SIG-M5 (cell line): ENCODE measurements at regions not wholly inside any gene's neighbourhood (a gene's known extent, or its start where the extent isn't known, plus 50 kb on each side); places are given as distances from the start of the nearest gene placed in this dataset.
"Not testable (repeated sequence)": the region's sequence is repeated elsewhere in the genome, so short reads cannot be mapped to it uniquely, and the experiment has no call there.

Experiments used
- DNase-seq: peaks from one replicate; lab custom pipeline; 2025; lab: John Stamatoyannopoulos, UW

DNA sequence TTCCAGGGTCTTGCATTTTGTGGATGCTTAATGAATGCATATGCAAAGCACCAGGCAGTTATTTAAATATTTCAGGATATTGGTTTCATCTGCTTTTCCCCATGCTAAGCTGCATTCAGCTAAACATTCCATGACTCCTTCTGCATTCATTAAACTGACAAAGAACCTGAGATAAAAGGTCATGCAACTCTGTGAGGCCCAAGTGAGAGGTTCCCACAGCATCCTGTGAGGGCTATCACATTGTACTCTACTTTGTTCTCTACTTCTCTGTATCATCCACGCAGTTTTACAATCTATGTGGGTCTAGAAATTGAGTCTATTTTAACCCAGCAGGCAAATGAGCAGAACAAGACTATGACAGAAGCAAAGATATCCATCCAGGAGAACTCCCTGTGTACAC lies 86.4 kb upstream of the PRSS16 start:
- no peak for DNase-seq

DNA sequence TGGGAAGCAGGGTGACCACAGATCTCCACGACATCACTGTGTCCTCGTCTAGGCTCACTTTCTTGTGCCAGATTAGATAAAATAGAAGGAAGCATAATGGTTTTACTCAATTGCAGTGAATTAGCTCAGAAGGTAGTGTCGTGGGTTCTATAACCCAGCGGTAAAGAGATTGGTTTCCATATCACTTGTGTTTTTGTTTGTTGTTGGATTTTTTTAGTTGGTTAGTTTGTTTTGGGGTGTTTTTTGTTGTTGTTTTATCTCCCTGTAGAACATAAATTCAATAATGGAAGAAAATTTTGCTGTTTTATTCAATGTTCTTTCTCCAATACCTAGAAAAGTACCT lies 85.9 kb upstream of the PRSS16 start:
- DNase-seq = no peak

DNA sequence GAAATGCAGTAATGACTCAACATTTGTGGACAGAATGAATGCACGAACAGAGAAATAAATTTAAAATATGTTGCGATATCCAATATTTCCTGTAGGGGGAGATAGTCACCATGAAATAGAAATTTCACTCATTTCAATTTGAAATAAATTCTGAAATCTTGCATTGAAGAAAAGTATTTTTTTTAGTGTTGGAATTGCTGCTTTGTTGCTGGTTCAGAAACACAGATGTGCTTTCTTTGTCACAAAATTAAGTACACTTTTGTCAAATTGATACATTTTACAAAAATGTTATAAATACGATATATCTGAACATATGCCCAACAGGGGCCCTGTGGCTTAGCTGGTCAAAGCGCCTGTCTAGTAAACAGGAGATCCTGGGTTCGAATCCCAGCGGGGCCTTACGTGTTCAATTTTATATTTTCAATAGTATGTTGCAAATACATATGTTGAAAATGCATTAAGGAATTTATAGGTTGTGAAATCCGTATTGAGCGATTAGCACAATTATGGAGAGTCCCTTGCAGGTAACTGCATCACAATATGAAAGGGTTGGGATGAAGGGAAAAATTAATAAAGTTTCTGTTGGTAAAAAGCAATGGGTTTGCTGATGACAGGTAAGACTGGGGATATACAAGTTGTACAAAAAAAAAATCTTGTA lies 85.4 kb upstream of the PRSS16 start:
- DNase-seq = no peak

DNA sequence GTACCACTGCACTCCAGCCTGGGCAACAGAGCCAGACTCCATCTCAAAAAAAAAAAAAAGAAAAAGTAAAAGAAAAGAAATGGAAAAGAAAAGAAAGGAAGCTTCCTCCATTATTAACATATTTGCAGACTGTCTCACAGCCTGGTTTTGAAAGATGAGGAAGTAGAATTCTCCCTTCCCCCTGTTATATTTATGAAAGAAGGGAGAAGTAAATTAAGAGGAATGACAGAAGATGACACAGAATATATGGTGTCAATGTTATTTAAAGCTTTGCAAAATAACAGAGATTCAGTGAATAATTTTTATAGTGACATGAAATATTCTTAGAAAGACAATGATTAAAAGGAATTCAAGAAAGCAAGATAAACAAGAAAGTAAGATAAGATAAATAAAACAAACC lies 83.7 kb upstream of the PRSS16 start:
- no peak for DNase-seq

DNA sequence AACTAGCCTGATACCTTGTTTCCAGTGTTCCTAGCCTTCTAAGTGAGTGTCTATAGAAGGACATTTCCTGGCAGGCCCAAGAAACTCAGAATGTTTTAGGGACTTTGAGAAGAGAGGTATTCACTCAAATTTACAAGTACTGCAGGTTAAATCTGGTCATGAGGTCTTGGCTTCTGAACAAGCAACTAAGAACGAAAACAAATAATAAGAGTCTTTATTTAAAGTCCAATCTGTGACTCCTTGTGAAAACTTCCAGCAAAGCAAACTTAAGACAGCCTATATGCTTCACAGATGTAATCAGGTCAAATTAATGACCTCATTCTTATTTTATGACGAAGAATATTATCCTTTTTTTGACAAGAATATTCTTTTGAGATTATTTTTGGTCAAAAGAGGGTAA lies 79.4 kb upstream of the PRSS16 start:
- no peak for DNase-seq

DNA sequence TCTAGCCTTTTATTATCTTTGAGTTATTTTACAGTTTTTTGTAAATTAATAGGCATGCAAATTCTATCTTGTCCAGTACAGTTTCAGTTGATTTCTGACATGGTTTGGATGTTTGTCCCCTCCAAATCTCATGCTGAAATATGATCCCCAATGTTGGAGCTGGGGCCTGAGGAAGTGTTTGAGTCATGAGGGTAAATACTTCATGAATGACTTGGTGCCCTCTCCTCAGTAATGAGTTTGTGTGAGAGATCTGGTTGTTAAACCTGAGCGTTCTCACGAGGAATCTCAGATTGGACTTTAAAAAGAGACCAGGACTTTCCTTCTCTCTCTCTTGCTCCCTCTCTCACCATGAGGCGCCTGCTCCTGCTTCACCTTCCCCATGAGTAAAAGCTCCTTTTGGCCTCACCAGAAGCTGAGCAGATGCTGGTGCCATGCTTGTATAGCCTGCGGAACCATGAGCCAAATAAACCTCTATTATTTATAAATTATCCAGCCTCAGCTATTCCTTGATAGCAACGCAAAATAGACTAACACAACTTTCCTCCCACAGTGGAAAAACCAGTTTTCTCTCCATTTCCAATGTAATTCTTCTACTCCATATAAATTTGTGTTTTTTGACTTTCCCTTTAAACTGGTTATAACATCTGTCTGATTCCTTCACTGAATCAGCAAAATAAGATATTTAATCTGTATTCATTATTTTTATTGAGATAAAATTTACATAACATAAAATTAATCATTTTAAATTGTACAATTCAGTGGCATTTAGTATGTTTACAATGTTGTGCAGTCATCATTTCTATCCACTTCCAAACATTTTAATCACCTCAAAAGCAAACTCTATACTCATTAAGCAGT lies 78.7 kb upstream of the PRSS16 start:
- no peak for DNase-seq

DNA sequence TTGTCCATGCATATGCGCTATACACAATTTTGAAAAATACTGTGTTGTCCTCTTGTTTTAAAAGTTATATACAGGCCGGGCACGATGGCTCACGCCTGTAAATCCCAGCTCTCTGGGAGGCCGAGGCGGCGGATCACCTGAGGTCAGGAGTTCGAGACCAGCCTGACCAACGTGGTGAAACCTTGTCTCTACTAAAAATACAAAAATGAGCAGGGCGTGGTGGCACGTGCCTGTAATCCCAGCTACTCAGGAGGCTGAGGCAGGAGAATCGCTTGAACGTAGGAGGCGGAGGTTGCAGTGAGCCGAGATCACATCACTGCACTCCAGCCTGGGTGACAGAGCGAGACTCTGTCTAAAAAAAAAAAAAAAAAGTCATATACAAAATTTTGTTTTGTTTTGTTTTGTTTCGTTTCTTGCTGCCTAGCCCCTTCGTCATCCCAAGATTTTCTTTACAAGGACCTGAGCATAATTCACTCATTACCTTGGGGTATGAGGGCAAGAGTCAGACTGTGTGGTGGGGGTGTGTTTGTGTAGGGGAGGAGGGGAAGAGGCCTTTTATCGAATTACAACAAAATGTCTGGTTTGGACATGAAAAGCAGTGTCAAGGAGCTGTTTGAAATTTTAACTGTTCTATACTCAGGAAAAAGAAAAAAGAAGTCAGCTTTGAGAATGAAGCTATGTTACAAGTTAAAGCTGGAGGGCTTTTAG lies 74.8 kb upstream of the PRSS16 start:
- not testable (repeated sequence) for DNase-seq

DNA sequence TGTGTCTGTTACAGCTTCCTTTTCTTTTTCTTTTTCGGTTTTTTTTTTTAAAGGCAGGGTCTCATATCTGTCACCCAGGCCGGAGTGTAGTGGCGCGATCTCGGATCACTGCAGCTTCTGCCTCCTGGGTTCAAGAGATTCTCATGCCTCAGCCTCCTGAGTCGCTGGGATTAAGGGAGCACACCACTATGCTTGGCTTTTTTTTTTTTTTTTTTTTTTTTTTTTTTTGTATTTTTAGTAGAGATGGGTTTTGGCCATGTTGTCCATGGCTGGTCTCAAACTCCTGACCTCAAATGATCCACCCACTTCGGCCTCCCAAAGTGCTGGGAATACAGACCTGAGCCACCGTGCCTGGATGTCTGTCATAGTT lies 74.3 kb upstream of the PRSS16 start:
- DNase-seq = not testable (repeated sequence)

DNA sequence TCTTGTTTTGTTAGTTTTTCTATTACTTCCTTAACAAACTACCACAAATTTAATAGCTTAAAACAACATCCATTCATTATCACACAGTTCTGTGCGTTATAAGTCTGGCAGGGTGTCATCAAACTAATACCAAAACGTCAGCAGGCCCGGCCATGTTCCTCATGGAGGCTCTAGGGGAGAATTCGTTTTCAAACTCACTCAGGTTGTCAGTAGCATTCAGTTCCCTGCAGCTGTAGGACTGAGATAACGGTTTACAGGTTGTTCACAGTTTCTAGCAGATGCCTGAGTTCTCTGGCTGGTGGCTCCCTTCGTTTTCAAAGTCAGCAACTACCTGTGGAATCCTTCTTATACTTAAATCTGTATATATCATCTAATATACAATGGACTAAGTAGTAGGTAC lies 72.5 kb upstream of the PRSS16 start:
- DNase-seq = no peak

DNA sequence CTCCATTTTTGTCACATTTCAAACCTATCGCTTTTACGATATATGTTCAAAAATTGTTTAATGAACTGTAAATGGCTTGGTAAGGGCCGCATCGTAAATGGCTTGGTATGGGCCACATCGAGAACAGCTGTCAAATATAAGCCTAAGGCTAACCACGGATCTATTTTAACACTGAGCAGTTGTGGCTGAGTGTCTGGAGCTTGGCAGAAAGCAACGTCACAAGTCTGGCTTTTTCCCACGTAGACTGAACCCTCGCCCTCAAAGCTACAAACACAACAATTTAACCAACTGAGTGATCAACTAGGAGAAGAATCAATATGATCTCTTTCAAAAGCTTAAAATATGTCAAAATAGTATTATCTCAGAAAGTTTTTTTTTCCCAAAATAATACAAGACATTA lies 71.4 kb upstream of the PRSS16 start:
- DNase-seq = no peak

DNA sequence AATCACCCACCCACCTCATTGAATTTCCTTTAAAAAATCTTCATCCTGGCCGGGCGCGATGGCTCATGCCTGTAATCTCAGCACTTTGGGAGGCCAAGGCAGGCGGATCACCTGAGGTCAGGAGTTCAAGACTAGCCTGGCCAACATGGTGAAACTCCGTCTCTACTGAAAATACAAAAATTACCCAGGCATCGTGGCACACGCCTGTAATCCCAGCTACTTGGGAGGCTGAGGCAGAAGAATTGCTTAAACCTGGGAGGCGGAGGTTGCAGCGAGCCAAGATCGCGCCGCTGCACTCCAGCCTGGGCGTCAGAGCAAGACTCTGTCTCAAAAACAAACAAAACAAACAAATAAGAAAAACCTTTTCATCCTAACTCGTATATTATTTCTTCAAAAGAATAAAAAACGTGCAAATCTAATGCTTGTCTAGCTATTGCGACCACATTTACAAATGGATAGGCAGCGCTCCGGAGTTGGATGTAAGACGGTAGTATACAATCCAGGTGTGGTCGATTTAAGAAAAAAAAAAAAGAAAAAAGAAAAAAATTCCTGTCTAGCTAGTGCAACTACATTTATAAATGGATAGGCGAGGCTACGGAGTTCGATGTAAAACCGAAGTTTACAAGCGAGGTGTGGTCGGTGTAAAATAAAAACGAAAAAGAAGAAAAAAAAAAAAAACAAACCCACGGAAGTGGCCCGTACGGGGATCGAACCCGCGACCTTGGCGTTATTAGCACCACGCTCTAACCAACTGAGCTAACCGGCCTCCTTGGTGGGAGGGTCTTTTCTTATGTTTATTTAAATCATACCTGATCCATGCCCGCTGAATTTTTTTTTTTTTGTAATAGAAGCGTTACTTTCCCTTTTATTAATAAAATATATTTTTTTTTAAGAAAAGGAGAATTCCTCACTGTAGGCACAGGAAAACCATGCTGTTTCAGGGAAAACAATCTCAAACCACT lies 70.7 kb upstream of the PRSS16 start:
- DNase-seq = no peak

DNA sequence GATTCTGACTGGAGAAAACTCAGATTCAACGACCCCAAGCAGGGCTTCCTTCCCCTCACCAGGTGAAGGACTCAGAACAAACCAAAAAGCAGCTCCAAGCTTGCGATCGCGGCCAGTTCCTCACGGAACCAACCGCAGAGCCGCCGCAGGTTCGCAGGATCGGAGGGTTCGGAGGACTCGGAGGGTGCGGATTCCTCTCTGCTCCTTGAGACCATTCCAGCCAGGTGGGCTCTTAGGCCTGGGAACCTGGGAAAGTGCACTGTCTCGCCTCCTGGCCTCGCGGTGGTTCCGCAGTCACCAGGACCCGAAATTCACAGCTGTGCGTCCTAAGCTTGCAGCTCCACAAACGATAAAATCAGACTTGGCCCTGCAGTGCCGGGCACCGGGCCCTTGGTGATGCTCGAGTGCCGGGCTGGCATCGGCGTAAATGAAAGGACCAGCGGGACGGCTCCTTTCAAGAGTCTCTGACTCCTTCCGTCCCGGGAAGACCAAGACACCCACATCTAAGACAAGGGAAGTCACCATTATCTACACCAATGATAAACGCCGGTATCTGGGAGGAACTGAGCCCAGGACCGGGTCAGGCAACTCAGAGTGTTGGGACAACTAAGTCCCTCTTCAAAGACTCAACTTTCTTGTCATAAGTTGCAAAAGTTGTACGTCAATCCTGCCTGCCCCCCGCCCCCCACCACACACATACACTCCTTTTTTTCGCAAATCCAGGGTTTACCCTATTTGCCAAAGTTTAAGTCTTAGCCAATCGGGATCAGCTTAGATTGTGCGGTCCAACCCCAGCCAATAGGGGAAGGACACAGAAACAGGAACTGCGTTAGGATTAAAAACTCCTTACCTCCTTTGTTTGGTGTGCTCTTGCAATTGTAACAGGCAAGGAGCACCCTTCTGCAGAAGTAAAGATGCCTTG lies 69.8 kb upstream of the PRSS16 start:
- DNase-seq = peak; percentile 34

DNA sequence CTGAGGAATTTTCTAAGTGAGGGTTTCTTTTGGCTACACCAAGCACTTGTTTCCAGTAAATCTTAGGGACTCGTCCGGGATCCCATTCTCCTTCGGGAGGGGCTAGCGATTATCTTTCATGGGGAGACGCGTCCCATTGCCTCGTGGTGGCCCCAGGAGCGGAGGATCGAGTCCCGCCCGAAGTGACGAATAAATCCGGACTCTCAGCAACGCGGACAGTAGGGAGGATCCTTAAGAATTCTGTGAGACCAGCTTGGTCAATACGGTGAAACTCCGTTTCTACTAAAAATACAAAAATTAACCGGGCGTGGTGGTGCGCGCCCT lies 69.1 kb upstream of the PRSS16 start:
- DNase-seq = no peak

DNA sequence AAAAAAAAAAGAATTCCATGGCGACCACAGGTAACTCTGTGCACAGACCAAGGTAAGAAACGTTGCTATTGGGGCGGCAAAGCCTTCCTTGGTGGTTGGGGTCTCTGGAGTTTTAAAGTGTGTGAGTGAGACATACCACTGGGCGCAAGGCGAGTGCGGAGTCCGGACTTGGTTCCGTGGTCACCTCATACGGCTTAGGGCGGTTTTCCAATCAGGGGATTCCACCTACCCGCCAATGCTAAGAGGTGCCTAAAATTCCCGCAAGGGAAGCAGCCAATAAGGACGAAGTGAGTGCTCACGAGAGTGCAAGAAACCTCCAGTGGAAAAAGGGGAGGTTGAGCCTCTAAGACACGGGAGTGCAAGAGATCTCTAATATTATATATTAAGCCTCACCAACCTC lies 68.6 kb upstream of the PRSS16 start:
- DNase-seq = no peak

DNA sequence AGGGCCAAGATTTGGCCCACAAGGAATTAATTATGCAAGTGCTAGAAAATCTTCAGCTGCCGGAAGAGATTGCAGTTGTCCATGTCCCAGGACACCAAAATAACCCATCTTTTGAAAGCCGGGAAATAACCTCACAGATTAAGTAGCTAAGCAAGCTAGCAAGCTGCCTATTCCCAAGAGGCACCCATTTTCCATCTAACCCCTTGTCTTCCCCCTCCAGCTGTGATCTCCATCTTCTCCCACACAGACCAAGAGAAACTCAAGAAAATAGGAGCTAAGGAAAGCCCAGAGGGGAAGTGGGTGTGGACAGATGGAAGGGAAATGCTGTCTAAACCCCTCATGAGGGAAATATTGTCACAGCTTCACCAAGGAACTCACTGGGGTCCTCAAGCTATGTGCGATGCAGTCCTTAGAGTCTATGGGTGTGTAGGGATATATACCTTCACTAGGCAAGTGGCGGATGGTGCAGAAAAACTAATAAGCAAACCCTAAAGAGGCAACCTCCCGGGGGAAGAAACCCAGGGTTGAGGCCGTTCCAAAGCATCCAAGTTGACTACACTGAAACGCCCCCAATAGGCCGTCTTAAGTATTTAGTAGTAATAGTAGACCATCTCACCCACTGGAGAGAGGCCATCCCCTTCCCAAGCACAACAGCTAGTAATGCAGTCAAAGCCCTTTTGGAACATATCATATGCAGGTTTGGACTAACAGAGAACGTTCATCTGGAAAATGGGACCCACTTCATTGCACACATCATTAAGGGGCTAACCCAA lies 64.3 kb upstream of the PRSS16 start:
- DNase-seq = no peak

DNA sequence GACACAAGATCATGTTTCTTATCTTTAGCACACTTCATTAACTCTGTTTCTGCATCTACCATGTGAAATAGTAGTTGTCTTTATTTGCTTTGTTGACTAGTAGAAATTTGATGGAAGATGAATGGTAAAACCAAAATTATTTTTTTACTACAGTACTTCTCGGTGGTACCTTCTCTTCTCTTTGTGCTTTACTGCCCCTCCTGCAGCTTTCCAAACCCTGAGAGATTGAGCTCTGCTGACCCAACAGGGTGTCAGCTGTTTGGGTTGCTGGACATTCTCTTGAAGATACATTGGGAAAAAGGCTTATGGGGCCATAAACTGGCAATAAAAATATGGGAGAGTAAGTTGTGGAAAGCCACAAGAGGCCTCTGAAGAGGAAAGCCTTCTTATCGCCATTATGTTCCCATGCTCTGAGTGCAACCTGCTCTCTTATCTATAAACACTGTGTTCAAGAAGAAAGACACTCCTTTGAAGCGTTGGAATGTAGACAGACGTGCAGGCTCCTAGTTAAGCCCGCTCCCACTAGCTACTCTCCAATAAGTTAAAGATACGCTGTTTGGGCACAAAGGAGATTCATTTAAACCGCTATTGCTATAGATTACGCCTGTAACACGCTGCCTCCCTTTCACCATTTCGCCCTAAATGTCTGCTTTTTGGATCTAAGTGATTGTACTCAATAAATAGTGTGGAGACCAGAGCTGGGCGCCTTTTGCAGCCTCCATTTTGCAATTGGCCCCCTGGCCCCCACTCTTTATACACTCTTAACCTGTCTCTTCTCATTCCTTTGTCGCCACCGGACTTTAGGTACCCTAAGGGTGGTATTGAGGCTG lies 60.1 kb upstream of the PRSS16 start:
- no peak for DNase-seq

DNA sequence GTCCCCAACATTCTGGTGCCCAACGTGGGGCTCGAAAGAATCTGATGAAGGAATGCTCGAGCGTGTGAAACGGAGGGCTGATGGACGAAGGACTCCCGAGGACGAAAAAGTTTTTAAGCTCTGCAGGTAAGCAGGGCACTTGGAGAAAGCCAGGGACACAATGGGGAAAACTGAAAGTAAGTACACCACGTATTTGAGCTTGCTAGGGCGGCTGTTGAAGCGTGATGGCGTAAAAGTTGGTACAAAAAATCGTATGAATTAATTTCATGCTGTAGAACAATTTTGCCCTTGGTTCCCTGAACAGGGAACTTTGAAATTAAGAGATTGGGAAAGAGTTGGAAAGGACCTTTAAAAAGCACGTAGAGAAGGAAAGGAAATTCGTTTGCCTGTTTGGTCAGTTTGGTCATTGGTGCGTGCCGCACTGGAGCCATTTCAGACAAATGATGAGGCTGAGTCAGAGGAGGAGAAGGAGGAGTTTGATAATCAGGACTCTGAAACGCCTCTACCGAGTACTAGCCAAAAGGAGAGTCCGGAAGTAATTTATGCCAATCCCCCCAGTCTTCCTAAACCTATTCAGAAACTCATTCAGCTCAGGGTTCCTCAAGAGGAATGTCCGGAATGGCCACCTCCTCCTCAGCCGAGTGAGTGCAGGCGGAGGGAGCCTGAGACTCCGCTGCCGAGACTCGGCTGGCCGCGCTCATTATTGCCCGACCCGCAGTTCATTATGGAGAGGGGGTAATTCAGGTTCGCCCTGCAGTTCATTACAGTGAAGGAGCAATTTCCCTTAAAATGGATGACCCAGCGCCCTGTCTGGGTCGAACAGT lies 59.2 kb upstream of the PRSS16 start:
- DNase-seq = no peak

DNA sequence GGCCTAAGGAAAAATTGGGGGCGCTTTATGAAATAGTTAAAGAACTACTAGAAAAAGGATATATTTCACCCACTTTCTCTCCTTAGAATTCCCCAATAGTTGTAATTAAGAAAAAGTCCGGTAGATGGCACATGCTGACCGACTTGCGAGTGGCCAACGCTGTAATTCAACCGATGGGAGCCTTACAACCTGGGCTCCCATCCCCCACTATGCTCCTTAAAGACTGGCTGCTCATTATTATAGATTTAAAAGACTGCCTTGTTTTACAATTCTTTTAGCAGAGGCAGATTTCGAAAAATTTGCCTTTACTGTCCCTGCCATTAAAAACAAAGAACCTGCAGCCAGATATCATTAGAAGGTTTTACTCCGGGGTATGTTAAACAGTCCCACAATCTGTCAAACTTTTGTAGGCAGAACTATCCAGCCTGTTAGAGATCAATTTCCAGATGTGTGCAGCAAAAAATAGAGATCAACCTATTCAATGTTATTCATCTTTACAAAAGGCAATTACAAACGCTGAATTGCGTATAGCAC lies 58.5 kb upstream of the PRSS16 start:
- no peak for DNase-seq
